ENCODE measurements at regions not wholly inside any gene's neighbourhood (a gene's known extent, or its start where the extent isn't known, plus 50 kb on each side); places are given as distances from the start of the nearest gene placed in this dataset.

GRCh38 chr16:5575121-5575520, 477.5 kb upstream of the EEF2KMT start:
- ChIA-PET RAD21 (ENCODE audit: low non-redundant PET in 1 of 2, low total read pairs in 2 of 2, uncharacterized antibody in 2 of 2, unreplicated experiment in 2 of 2) (no interaction called here), CTCF (no interaction called here), POLR2A (no interaction called here)
- H3K4me2 ChIP-seq (ENCODE audit: low read length) = no peak overlapping the region
- TF ChIP-seq REST (IDR thresholded peaks at IDR 0.05; ENCODE audit: low read depth) = no peak
- TF ChIP-seq CBX3 (IDR thresholded peaks at IDR 0.05; ENCODE audit: low read depth) = no peak
- no peak overlapping the region for H3K4me3 ChIP-seq (replicated peaks in 1 of 2; ENCODE audit: low read depth in 1 of 2, low read length in 2 of 2)
- no peaks in the 10 kb centered on the region for H3K4me1 ChIP-seq (ENCODE audit: control insufficient read depth in 1 of 2, insufficient read depth in 2 of 2, low read length in 2 of 2)
- no peak overlapping the region for H3K27ac ChIP-seq (ENCODE audit: low read depth, low read length)
- H3K9me2 ChIP-seq (ENCODE audit: insufficient read depth) = no peaks in the 10 kb centered on the region
- no peaks in the 10 kb centered on the region for H3K9me3 ChIP-seq (ENCODE audit: control insufficient read depth in 1 of 2, insufficient read depth in 1 of 2, low read depth in 1 of 2, low read length in 2 of 2)
- intact Hi-C loops (cut with micrococcal nuclease) = no loop called here
- BruUV-seq (replicated peaks) = no TSS peak
- H3K27me3 ChIP-seq (ENCODE audit: insufficient read depth, low read length) = peaks cover 37% of the 10 kb centered on the region; the same call in 1 of the 2 replicates
- H2AFZ ChIP-seq (ENCODE audit: low read depth, low read length, poor library complexity, severe bottlenecking) = no peak overlapping the region
- no peaks in the 10 kb centered on the region for H4K20me1 ChIP-seq (ENCODE audit: insufficient read depth)
- H3K36me3 ChIP-seq (ENCODE audit: control insufficient read depth in 1 of 2, insufficient read depth in 2 of 2, low read length in 2 of 2) = no peaks in the 10 kb centered on the region
- no peak for DNase-seq (ENCODE audit: low read depth, low spot score)
- ATAC-seq = no peak
- no peak overlapping the region for H3K9ac ChIP-seq (ENCODE audit: low read length)
- H3K79me2 ChIP-seq (ENCODE audit: insufficient read depth, low read length) = no peaks in the 10 kb centered on the region

- no peaks in the 10 kb centered on the region for H3K9me3 ChIP-seq (ENCODE audit: control insufficient read depth in 1 of 2, insufficient read depth in 1 of 2, low read depth in 1 of 2, low read length in 2 of 2)
- no peak overlapping the region for H3K27ac ChIP-seq (ENCODE audit: low read depth, low read length)
- POLR2A ChIA-PET = no interaction called here
- H4K20me1 ChIP-seq (ENCODE audit: insufficient read depth) = no peaks in the 10 kb centered on the region
- H3K9me2 ChIP-seq (ENCODE audit: insufficient read depth) = no peaks in the 10 kb centered on the region
- no peaks in the 10 kb centered on the region for H3K36me3 ChIP-seq (ENCODE audit: control insufficient read depth in 1 of 2, insufficient read depth in 2 of 2, low read length in 2 of 2)
- H3K4me1 ChIP-seq (ENCODE audit: control insufficient read depth in 1 of 2, insufficient read depth in 2 of 2, low read length in 2 of 2) = no peaks in the 10 kb centered on the region
- H3K9ac ChIP-seq (ENCODE audit: low read length) = no peak overlapping the region
- intact Hi-C loops (cut with micrococcal nuclease) = no loop called here
- ATAC-seq (no peak), DNase-seq (ENCODE audit: low read depth, low spot score) (no peak)
- H2AFZ ChIP-seq (ENCODE audit: low read depth, low read length, poor library complexity, severe bottlenecking) = no peak overlapping the region
- H3K27me3 ChIP-seq (ENCODE audit: insufficient read depth, low read length) = peaks cover 39% of the 10 kb centered on the region; the same call in 1 of the 2 replicates
- no peak overlapping the region for H3K4me2 ChIP-seq (ENCODE audit: low read length)
- CTCF ChIA-PET = no interaction called here
- no TSS peak for BruUV-seq (replicated peaks)
- RAD21 ChIA-PET (ENCODE audit: low non-redundant PET in 1 of 2, low total read pairs in 2 of 2, uncharacterized antibody in 2 of 2, unreplicated experiment in 2 of 2) = no interaction called here
- H3K79me2 ChIP-seq (ENCODE audit: insufficient read depth, low read length) = no peaks in the 10 kb centered on the region
- H3K4me3 ChIP-seq (replicated peaks in 1 of 2; ENCODE audit: low read depth in 1 of 2, low read length in 2 of 2) = no peak overlapping the region
- TF ChIP-seq EGR1 (IDR thresholded peaks at IDR 0.05; ENCODE audit: low read depth) (no peak), CEBPB (IDR thresholded peaks at IDR 0.05; ENCODE audit: low read depth) (no peak), REST (IDR thresholded peaks at IDR 0.05; ENCODE audit: low read depth) (no peak), ZBTB33 (IDR thresholded peaks at IDR 0.05; ENCODE audit: extremely low read depth, insufficient replicate concordance, low read length) (no peak), MAX (IDR thresholded peaks at IDR 0.05) (no peak), ATF3 (IDR thresholded peaks at IDR 0.05) (no peak), POLR2AphosphoS5 (IDR thresholded peaks at IDR 0.05; ENCODE audit: low read depth, low read length) (no peak), YY1 (IDR thresholded peaks at IDR 0.05; ENCODE audit: extremely low read depth, insufficient replicate concordance, low read depth, low read length) (no peak), CBX3 (IDR thresholded peaks at IDR 0.05; ENCODE audit: low read depth) (no peak), POLR2A (IDR thresholded peaks at IDR 0.05; ENCODE audit: borderline replicate concordance, extremely low read depth, insufficient read depth, insufficient read length) (no peak)
These were observed 474.5 kb upstream of the EEF2KMT start for GRCh38 chr16:5572056-5572455.
